ENCODE measurements at regions not wholly inside any gene's neighbourhood (a gene's known extent, or its start where the extent isn't known, plus 50 kb on each side); places are given as distances from the start of the nearest gene placed in this dataset.

DNA sequence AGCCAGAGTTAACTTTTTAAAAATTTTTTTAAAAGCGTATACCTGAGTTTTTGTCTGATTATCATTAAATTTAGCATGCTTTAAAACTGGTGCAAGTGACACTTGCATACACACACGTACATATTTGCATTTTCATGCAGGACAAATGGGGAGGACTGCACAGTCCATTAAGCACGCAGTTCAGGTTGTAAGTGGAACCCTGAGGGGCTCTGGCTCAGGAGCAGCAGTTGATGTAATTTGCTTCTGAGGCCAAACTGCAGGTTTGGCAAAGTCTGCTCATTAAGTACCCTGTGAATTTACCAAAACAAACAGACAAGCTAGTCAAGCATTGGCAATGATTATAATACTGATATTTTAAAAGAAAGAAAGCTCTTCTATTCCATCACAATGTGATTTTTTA lies 215.8 kb upstream of the PFKP start:
- Histone ChIP-seq H3K4me1 (no peaks in the 10 kb centered on the region), H3K4me3 (no peak overlapping the region), H3K9me3 (no peaks in the 10 kb centered on the region), H3K27me3 (no peaks in the 10 kb centered on the region), H3K27ac (no peak overlapping the region), H3K36me3 (ENCODE audit: low read depth, missing control alignments) (no peaks in the 10 kb centered on the region)
- TF ChIP-seq, protein P1, sequence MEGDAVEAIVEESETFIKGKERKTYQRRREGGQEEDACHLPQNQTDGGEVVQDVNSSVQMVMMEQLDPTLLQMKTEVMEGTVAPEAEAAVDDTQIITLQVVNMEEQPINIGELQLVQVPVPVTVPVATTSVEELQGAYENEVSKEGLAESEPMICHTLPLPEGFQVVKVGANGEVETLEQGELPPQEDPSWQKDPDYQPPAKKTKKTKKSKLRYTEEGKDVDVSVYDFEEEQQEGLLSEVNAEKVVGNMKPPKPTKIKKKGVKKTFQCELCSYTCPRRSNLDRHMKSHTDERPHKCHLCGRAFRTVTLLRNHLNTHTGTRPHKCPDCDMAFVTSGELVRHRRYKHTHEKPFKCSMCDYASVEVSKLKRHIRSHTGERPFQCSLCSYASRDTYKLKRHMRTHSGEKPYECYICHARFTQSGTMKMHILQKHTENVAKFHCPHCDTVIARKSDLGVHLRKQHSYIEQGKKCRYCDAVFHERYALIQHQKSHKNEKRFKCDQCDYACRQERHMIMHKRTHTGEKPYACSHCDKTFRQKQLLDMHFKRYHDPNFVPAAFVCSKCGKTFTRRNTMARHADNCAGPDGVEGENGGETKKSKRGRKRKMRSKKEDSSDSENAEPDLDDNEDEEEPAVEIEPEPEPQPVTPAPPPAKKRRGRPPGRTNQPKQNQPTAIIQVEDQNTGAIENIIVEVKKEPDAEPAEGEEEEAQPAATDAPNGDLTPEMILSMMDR (IDR thresholded peaks at IDR 0.05) = no peak
- no peak for TF ChIP-seq POLR2A (IDR thresholded peaks at IDR 0.05)
- intact Hi-C loops (cut with DNase I; ENCODE audit: low total_unique reads) = no loop called here
- no peak for DNase-seq
- WGBS, 2 donors = 63 to 68% methylated on average over 3 of the region's 3 CpGs

DNA sequence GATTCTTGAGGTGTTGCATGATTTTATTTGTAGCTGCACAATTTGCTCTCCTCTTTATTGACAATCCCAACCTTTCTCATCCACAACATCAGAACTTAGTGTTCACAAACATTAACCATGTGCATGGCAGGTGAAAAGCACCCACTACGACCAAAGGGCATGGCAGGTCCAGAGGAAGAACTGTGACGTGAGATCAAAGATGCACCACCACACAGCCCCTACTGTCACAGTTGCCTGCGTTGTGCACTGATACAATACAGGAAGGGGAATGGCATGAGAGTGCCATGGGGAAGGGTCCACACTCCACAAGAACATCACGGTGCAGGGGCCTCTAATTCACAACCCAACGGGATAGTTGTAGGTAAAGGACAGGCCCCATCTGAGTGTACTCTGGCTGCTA lies 217.1 kb upstream of the PFKP start:
- H3K9me3 ChIP-seq = no peaks in the 10 kb centered on the region
- no peaks in the 10 kb centered on the region for H3K36me3 ChIP-seq (ENCODE audit: low read depth, missing control alignments)
- intact Hi-C loops (cut with DNase I; ENCODE audit: low total_unique reads) = no loop called here
- H3K4me3 ChIP-seq = no peak overlapping the region
- no peak overlapping the region for H3K27ac ChIP-seq
- WGBS, 2 donors = 88 to 89% methylated on average over 5 of the region's 5 CpGs
- no peaks in the 10 kb centered on the region for H3K4me1 ChIP-seq
- TF ChIP-seq, protein P1 (IDR thresholded peaks at IDR 0.05) = no peak
- no peak for TF ChIP-seq POLR2A (IDR thresholded peaks at IDR 0.05)
- no peak for DNase-seq
- no peaks in the 10 kb centered on the region for H3K27me3 ChIP-seq

- no peaks in the 10 kb centered on the region for H3K9me3 ChIP-seq
- H3K27ac ChIP-seq = no peak overlapping the region
- H3K27me3 ChIP-seq = no peaks in the 10 kb centered on the region
- H3K4me1 ChIP-seq = no peaks in the 10 kb centered on the region
- TF ChIP-seq POLR2A (IDR thresholded peaks at IDR 0.05) = no peak
- TF ChIP-seq, protein P1 (IDR thresholded peaks at IDR 0.05) = no peak
- DNase-seq = no peak
- intact Hi-C loops (cut with DNase I; ENCODE audit: low total_unique reads) = no loop called here
- WGBS, 2 donors = 83 to 85% methylated on average over 5 of the region's 5 CpGs
- H3K36me3 ChIP-seq (ENCODE audit: low read depth, missing control alignments) = no peaks in the 10 kb centered on the region
- H3K4me3 ChIP-seq = no peak overlapping the region
These were observed 222.4 kb upstream of the PFKP start for GRCh38 chr10:2844925-2845324.

DNA sequence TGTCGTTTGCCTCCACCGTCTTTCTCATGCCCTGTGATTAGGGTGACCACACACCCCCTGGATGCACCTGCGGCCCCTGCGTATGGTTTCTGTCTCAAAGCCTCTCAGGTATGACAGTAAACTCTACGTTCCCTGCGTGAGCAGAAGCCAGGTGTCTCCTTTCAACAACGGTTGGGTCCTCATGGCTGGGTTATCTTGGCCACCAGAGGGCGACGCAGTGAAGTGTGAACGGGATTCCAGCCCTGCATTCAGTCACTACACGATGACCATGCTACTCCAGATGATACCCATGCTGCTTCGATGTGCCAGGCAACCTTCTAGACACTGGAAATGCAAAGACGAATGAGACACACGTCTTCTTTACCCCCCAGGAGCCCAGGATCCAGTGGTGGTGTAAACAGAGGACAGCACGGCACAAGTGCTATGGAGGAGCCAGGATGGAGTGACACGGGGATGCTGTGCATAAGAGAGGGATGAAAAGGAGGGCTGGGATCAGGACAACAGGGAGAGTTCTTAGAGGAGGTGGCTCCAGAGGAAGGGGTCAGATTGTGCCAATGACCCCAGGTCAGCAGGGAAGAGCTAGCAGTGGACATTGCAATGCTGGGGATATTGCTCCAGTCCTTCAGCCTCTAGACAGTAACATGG lies 228.1 kb upstream of the PFKP start:
- TF ChIP-seq POLR2A (IDR thresholded peaks at IDR 0.05) = no peak
- TF ChIP-seq, protein P1 (IDR thresholded peaks at IDR 0.05) = peak in 1 of 3 experiments; percentile 39
- Histone ChIP-seq H3K36me3 (ENCODE audit: low read depth, missing control alignments) (no peaks in the 10 kb centered on the region), H3K9me3 (no peaks in the 10 kb centered on the region), H3K4me1 (no peaks in the 10 kb centered on the region), H3K27ac (no peak overlapping the region), H3K4me3 (no peak overlapping the region), H3K27me3 (no peaks in the 10 kb centered on the region)
- intact Hi-C loops (cut with DNase I; ENCODE audit: low total_unique reads) = no loop called here
- DNase-seq = peak; percentile 55
- WGBS, 2 donors = 60 to 64% methylated on average over 8 to 16 of the region's 16 CpGs

DNA sequence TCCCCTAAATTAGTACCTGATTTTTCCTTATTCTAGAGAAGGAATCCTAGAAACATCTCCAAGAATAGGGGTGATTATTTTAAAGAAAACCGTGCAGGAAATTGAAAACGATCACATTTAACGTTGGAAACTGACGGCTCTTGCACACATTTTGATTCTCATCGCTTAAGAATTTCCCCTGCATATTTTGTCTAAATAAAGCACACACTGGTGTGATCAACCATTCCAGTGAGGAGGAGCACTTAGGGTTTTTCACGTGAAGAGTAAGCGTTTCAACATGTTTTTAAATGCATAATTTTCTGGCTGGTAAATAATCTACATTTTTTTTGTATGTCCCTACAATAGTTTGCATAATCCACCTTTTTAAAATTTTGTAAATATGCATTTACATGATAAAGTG lies 229.7 kb upstream of the PFKP start:
- 67 to 75% methylated on average over 7 of the region's 7 CpGs for whole genome bisulfite sequencing, 2 donors
- H3K36me3 ChIP-seq (ENCODE audit: low read depth, missing control alignments) = no peaks in the 10 kb centered on the region
- H3K27ac ChIP-seq = no peak overlapping the region
- no peaks in the 10 kb centered on the region for H3K4me1 ChIP-seq
- no peak overlapping the region for H3K4me3 ChIP-seq
- no peak for DNase-seq
- TF ChIP-seq, protein P1 (IDR thresholded peaks at IDR 0.05) = no peak
- TF ChIP-seq POLR2A (IDR thresholded peaks at IDR 0.05) = no peak
- intact Hi-C loops (cut with DNase I; ENCODE audit: low total_unique reads) = no loop called here
- no peaks in the 10 kb centered on the region for H3K9me3 ChIP-seq
- no peaks in the 10 kb centered on the region for H3K27me3 ChIP-seq
